T-helper 1 cell treated with Interleukin-12 subunit alpha and Interleukin-12 subunit beta and Interleukin-4 antibody, amounts not matched to agents 30 μg/mL and 1 μg/mL, for 36 hours (primary cell): ENCODE measurements at regions not wholly inside any gene's neighbourhood (a gene's known extent, or its start where the extent isn't known, plus 50 kb on each side); places are given as distances from the start of the nearest gene placed in this dataset.
A peak's percentile ranks its signal among the peaks of the same experiment; 100 is the strongest.

ENCODE experiments used
- H3K27ac Mint-ChIP-seq: one replicate; pipeline ENCODE4 v1.8.0; 2021; ENCODE audit warnings: mild to moderate bottlenecking, mixed read lengths
- H3K27me3 Mint-ChIP-seq: one replicate; pipeline ENCODE4 v1.8.0; 2021; ENCODE audit warnings: low read depth, mixed read lengths
- H3K36me3 Mint-ChIP-seq: one replicate; pipeline ENCODE4 v1.8.0; 2021; ENCODE audit warnings: low read depth, mixed read lengths
- H3K4me1 Mint-ChIP-seq: one replicate; pipeline ENCODE4 v1.8.0; 2021; ENCODE audit warnings: low read depth, mixed read lengths
- H3K4me3 Mint-ChIP-seq: one replicate; pipeline ENCODE4 v1.8.0; 2021; ENCODE audit warnings: mild to moderate bottlenecking, moderate library complexity, mixed read lengths
- H3K9me3 Mint-ChIP-seq: one replicate; pipeline ENCODE4 v1.8.0; 2021; ENCODE audit warnings: mixed read lengths

DNA sequence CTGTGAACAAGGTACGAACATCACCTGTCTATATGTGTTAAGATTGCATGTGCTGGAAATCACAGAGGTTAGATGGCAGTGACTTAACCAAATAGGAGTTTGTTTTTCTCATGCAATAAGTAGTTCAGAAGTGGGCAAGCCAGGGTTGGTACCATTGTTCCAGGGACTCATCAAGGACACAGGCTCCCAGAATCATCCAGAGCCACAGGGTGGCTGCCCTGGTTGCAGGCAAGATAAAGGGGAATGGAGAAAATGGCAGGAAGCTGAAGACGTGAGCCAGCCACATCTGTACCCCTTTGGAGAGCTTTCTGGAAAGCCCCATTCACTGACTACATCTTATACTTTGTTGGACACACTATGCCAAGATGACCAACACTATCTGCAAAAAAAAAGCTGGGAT is 126.0 kb upstream of the IL12B start:
- H3K27me3 Mint-ChIP-seq = peaks cover 89% of the 10 kb centered on the region
- no peak overlapping the region for H3K27ac Mint-ChIP-seq
- peaks cover 5% of the 10 kb centered on the region for H3K36me3 Mint-ChIP-seq
- H3K9me3 Mint-ChIP-seq = peaks cover 4% of the 10 kb centered on the region
- peak overlapping the region; percentile 39 for H3K4me3 Mint-ChIP-seq
- peaks cover 32% of the 10 kb centered on the region for H3K4me1 Mint-ChIP-seq

DNA sequence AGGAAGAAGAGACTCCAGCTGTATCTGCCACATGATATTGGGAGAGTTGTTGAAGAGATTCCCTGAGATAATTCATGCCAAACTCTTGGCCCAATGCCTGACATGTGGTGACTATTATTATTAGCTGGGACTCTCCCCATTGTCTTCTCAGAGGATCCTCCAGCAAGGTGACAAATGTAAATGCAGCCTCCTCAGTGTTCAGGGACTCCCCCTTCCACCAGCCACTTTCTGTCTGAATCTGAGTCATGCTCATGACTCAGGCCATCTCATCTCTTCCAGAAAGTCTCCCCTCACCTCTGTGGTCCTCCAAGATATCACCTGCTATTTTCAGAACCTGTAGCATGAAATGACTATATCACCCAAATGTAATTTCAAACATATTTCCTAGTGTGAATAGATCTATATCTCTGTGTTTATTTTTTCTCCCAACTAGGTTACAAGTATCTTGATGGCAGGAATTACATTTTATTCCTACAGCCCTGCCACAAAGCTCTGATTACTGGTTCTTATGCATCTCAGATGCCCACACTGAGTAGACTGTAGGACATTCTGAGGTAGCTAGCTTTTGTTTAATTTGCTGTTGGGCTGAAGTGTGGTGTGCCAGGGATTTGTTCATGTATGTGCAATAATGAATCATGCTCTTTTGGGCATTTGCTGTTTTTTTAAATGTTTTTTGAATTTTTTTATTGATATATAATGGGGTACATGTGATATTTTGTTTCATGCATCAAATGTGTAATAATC is 126.6 kb upstream of the IL12B start:
- H3K36me3 Mint-ChIP-seq = peaks cover 5% of the 10 kb centered on the region
- H3K4me3 Mint-ChIP-seq = peak overlapping the region; percentile 6
- H3K27ac Mint-ChIP-seq = no peak overlapping the region
- peaks cover 32% of the 10 kb centered on the region for H3K4me1 Mint-ChIP-seq
- H3K27me3 Mint-ChIP-seq = peaks cover 87% of the 10 kb centered on the region
- H3K9me3 Mint-ChIP-seq = peaks cover 4% of the 10 kb centered on the region

DNA sequence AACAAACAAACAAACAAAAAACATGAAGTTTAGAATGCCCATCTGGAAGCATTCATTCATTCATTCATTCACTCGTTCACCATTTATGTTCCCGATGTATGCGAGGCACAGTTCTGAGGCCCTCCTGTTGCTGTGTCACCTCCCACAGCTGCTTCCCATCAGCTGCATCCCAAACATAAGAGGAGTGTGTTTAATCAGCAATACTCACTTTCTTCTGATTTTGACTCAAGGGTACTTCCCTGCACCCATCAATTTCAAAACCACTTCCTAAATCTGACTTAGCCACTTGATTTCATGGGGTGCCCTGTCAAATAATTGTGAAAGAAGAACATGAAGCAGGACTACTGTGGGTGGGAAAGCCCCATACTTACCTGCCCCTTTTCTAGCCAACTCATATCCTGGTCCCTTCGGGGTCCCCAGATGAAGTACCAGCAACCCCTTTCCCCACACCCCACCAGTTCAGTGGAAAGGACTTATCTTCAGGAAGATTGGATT is 128.0 kb upstream of the IL12B start:
- Mint-ChIP-seq H3K27me3 (peaks cover 86% of the 10 kb centered on the region), H3K4me1 (peaks cover 32% of the 10 kb centered on the region), H3K36me3 (peaks cover 5% of the 10 kb centered on the region), H3K4me3 (no peak overlapping the region), H3K27ac (peak overlapping the region; percentile 72), H3K9me3 (peaks cover 4% of the 10 kb centered on the region)

DNA sequence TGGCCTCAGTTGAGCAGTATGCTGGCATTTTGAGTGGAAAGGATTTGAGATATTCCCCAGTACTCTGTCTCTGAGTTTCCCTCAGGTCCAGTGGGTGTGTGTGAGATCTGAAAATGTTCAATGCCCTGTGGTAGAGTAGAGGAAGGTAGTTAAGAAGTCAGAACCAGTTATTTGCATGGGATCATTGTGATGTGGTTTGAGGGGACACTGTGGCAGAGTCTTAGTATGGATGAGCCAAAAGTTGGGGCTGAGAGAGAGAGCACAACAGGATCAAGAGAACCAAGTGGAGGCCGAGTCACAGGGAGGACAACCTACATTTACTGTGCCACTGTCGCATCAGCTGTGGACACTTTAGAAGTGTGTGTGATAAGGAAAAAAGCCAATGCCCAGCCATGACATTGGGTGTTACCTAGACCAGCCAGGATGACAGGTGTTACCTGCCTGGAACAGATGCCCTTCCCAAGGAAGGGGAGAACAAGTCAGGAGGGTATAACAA is 128.9 kb upstream of the IL12B start:
- Mint-ChIP-seq H3K27ac (no peak overlapping the region), H3K36me3 (peaks cover 5% of the 10 kb centered on the region), H3K9me3 (peaks cover 4% of the 10 kb centered on the region), H3K4me3 (peak overlapping the region; percentile 4), H3K4me1 (peaks cover 32% of the 10 kb centered on the region), H3K27me3 (peaks cover 84% of the 10 kb centered on the region)

DNA sequence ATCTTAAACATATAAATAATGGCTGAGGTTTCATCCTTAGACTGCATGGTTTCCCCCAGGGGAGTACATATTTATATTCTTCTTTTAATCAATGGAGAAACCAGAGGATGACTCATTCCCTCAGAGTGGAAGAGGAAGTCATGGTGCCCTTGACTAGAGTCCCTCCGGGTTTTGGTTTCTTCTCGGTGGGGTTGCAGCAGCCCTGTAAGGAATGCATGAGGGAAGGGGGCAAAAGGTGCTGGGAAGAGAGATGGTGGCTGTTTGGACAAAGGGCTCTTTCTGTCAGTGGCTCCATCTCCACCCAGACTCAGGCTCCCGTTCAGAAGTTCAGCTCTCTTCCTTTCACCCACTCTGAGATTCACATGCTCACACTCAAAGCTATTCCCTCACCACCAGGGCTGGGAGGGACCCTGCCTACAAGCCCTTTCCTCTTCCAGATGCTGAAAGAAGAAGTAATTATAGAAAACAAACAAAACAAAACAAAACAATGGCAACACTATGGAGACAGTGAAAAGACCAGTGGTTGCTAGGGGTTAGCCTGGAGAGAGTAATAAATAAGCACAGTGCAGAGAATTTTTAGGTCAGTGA is 129.8 kb upstream of the IL12B start:
- H3K4me3 Mint-ChIP-seq = no peak overlapping the region

DNA sequence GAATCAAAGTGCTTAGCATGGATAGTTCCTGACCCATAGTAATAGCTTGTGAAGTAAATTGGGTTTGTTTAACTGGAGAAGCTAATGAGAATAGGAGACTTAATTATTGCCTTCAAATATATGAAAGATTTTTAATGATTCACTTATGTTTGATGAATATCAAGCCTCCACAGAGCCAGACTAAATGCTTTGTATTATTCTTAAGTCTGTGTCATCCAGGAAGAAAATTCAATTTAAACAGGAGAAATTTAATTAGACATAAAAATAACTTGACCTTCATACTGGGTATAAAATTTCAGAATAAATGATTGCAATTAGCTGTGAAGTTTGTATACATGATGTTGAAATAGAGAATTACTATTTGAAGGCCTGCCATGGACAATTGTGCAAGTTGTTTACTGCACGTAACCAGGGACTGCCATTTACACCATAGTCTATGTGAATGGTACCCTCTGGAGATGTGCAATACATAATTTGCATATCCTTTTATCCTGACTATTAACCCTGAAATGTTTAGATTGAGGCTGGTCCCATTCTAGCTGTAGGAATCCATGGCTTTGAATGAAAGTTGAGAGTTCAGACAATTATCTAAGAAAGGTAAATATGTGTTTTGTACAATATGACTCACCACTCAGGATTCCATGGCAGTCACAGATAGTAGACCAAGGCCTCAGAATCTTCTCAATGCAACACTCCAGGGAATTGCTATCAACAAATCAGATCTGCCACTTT is 133.5 kb upstream of the IL12B start:
- H3K27ac Mint-ChIP-seq = no peak overlapping the region

More for the DNA sequence above, 129.8 kb upstream of the IL12B start:
- H3K9me3 Mint-ChIP-seq = peaks cover 4% of the 10 kb centered on the region
- H3K27me3 Mint-ChIP-seq = peaks cover 80% of the 10 kb centered on the region
- H3K27ac Mint-ChIP-seq = no peak overlapping the region
- peaks cover 32% of the 10 kb centered on the region for H3K4me1 Mint-ChIP-seq
- H3K36me3 Mint-ChIP-seq = peaks cover 5% of the 10 kb centered on the region

DNA sequence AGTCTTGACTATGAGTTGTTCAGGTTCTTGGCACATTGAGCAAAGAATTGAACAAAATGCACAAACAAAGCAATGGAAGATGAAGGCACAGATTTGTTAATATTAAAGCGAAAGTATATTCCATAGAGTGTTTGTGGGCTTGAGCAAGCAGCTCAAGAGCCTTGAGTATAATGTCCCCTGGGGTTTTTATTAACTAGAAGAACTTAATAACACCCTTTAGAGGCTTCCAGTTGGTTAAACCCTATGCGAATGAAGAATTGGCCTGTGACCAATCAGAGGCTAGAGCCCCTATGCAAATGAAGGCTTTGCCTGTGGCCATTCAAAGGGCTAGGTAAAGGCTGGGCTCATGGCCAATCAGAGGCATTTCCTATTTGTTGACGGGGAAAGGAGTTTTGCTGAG is 135.3 kb upstream of the IL12B start:
- Mint-ChIP-seq H3K27ac (no peak overlapping the region), H3K4me1 (peaks cover 10% of the 10 kb centered on the region), H3K4me3 (no peak overlapping the region), H3K27me3 (peaks cover 73% of the 10 kb centered on the region), H3K36me3 (no peaks in the 10 kb centered on the region), H3K9me3 (no peaks in the 10 kb centered on the region)

More for the DNA sequence above, 133.5 kb upstream of the IL12B start:
- Mint-ChIP-seq H3K4me3 (no peak overlapping the region), H3K27me3 (peaks cover 82% of the 10 kb centered on the region), H3K4me1 (peaks cover 13% of the 10 kb centered on the region), H3K36me3 (peaks cover 5% of the 10 kb centered on the region), H3K9me3 (peaks cover 4% of the 10 kb centered on the region)

DNA sequence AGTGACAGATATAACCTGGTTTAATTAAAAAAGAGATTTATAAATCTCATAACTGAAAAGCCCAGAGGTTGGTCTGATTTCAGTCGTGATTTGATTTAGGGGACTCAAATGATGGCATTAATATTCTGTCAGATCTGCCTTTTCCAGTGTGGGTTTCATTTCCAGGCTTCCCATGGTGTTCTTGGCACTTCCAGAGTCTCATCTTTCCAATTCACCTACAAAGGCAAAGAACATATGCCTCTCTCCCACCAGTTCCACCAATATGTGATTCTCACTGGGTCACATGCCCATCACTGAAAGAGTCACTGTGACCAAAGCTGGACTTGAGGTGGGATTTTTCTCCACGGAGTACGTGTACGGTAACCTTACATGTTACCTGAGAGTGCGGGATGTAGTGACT is 137.4 kb upstream of the IL12B start:
- no peaks in the 10 kb centered on the region for H3K36me3 Mint-ChIP-seq
- no peaks in the 10 kb centered on the region for H3K9me3 Mint-ChIP-seq
- H3K27ac Mint-ChIP-seq = no peak overlapping the region
- H3K4me1 Mint-ChIP-seq = peaks cover 10% of the 10 kb centered on the region
- H3K27me3 Mint-ChIP-seq = peaks cover 64% of the 10 kb centered on the region
- no peak overlapping the region for H3K4me3 Mint-ChIP-seq

DNA sequence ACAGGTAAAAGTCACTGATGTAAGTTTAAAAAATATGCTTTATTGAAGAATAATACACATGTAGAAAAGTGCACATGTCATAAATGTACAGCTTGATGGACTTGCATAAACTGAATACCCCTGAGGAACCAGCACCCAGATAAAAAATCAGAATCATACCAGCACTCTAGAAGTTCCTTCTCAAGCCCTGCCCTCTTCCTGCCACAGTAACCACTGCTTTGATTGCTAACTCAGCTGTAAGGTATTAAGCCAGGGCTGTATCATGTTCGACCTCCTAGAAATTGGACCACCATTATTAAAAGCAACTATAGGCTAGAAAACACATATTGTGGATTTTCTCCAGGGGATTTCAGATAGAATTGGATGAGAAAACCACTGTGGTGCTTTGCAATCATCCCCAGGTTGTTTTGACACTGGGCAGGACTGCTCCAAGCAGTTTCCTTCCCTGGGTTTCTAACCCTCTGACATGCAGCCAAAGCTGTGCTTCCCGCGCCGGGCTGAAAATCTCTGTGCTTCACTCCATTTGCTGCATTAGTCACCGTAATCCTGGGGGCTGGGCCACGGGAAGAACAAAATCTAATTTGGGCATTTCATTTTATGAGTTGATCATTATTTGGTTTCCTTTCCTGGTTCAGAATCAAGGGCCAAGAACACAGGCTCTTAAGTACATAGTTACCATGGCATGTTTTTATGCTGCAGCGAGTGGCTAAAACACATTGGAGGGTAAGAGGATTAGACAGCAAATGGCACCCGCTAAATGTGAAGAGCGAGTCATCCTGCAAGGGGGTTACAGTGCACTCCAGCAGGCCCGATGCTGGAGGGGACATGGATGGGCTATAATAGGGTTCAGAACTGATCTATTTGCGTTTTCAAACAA is 139.4 kb upstream of the IL12B start:
- Mint-ChIP-seq H3K9me3 (peaks cover 17% of the 10 kb centered on the region), H3K4me3 (no peak overlapping the region), H3K27me3 (peaks cover 67% of the 10 kb centered on the region), H3K4me1 (peaks cover 10% of the 10 kb centered on the region), H3K36me3 (peaks cover 5% of the 10 kb centered on the region), H3K27ac (no peak overlapping the region)

DNA sequence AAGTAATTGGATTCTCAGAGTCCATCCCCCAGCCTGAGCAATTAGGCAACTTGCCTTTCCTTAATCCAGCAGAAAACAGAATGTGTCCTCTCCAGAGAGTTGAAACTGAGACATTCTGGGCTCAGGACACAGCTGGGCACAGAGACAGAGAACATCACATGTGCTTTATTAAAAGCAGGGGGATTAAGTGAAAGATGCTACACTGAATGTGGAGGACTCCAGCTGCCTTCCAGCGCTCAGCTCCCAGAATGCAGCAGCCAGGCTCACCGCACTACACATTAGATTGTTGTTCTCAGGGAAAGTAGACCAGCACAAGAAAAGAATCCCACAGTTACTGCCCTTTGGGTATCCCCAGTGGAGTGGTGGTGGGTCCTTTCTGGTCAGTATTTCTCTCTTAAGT is 141.6 kb upstream of the IL12B start:
- H3K4me3 Mint-ChIP-seq = no peak overlapping the region
- H3K9me3 Mint-ChIP-seq = peaks cover 39% of the 10 kb centered on the region
- peaks cover 75% of the 10 kb centered on the region for H3K27me3 Mint-ChIP-seq
- H3K27ac Mint-ChIP-seq = no peak overlapping the region
- peaks cover 7% of the 10 kb centered on the region for H3K36me3 Mint-ChIP-seq
- H3K4me1 Mint-ChIP-seq = peaks cover 10% of the 10 kb centered on the region

DNA sequence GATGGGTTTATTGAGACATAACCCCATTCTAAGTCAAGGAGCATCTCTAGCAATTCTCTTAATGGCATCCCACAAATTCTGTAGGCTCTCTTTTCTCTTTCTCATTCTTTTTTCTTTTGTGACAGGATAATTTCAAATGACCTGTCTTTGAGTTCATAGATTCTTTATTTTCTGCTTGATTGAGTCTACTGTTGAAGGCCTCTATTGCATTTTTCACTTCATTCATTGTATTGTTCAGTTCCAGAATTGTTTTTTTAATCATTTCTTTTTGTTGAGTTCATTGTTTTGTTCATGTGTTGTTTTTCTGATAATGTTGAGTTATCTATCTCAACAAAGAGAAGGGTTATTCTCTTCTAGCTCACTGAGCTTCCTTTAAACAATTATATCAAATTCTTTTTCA is 144.7 kb upstream of the IL12B start:
- no peak overlapping the region for H3K4me3 Mint-ChIP-seq
- peaks cover 43% of the 10 kb centered on the region for H3K9me3 Mint-ChIP-seq
- H3K27ac Mint-ChIP-seq = no peak overlapping the region
- H3K27me3 Mint-ChIP-seq = peaks cover 68% of the 10 kb centered on the region
- H3K36me3 Mint-ChIP-seq = peaks cover 7% of the 10 kb centered on the region
- peaks cover 8% of the 10 kb centered on the region for H3K4me1 Mint-ChIP-seq

DNA sequence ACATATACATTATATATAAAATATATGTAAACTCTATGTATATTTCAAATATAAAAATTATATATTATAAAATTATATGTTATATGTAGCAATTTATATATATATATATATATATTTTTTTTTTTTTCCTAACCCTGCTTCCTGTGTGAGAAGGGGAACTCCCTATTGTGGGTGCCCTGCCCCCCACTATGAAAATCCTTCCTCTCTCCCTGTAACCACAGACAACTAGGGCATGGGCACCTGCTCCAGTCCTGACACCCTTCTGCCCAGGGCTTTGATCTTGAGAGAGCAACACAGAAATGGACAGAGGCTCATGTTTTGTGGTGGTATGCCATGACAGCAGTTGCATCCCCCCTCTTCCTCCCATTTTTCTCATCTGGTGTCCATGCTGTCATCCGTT is 148.7 kb upstream of the IL12B start:
- no peak overlapping the region for H3K27ac Mint-ChIP-seq
- peak overlapping the region; percentile 18 for H3K4me3 Mint-ChIP-seq

DNA sequence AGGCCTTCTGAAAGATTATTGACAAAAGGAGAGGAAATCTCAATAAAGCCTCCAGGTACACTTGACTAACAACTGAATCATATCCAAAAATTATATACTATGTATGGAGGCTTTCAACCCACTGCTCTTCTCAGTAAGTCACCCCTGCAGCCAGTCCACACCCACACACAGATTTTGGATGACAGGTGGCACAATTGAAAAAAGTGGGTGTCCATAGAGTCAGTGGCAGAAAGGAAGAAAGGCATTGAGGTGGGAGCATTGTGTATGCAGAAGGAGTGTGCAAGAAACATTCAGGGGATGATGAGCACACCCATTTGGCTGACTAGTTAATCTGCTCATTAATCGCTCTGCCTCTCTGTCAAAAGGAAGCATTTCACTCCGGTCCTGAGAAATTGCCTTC is 150.6 kb upstream of the IL12B start:
- peaks cover 15% of the 10 kb centered on the region for H3K9me3 Mint-ChIP-seq
- no peak overlapping the region for H3K27ac Mint-ChIP-seq

More for the DNA sequence above, 148.7 kb upstream of the IL12B start:
- H3K9me3 Mint-ChIP-seq = peaks cover 34% of the 10 kb centered on the region
- peaks cover 8% of the 10 kb centered on the region for H3K36me3 Mint-ChIP-seq
- H3K4me1 Mint-ChIP-seq = peaks cover 8% of the 10 kb centered on the region
- H3K27me3 Mint-ChIP-seq = peaks cover 76% of the 10 kb centered on the region

DNA sequence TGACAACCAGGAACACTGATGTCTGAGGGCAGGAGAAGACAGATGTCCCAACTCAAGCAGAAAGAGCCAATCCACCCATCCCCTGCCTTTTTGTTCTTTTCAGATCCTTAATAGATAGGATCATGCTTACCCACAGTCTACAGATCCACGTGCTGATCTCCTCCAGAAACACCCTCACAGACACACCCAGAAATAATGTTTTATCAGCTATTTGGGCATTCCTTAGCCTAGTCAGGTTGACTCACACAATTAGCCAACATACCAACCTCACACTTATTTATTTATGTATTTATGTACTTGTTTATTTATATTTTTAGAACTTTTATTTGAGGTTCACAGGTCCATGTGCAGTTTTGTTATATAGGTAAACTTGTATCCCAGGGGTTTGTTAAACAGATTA is 151.5 kb upstream of the IL12B start:
- Mint-ChIP-seq H3K4me3 (no peak overlapping the region), H3K27me3 (peaks cover 69% of the 10 kb centered on the region), H3K4me1 (peaks cover 8% of the 10 kb centered on the region)

More for the DNA sequence above, 150.6 kb upstream of the IL12B start:
- Mint-ChIP-seq H3K27me3 (peaks cover 72% of the 10 kb centered on the region), H3K4me3 (no peak overlapping the region), H3K36me3 (peaks cover 3% of the 10 kb centered on the region), H3K4me1 (peaks cover 8% of the 10 kb centered on the region)

More for the DNA sequence above, 151.5 kb upstream of the IL12B start:
- H3K27ac Mint-ChIP-seq = no peak overlapping the region
- peaks cover 6% of the 10 kb centered on the region for H3K9me3 Mint-ChIP-seq
- peaks cover 3% of the 10 kb centered on the region for H3K36me3 Mint-ChIP-seq
